Cardiac septum (tissue), 1 donor: ENCODE measurements at regions not wholly inside any gene's neighbourhood (a gene's known extent, or its start where the extent isn't known, plus 50 kb on each side); places are given as distances from the start of the nearest gene placed in this dataset.

ENCODE experiments used
- DNase-seq: peaks from one replicate; pipeline ENCODE4 v3.0.0-alpha.2; 2020; ENCODE audit warnings: low spot score
- intact Hi-C: fragments of 100-400 bp; cut with DNase I; formaldehyde crosslinking; loops from one replicate; pipeline ENCODE4 v1.14.0; 2022
- donor health status: DM: no; HTN: no; CAD: no.

GRCh38 chr2:5444168-5444567 lies 248.0 kb upstream of the SOX11 start:
- no peak for DNase-seq
- intact Hi-C loops = no loop called here

GRCh38 chr2:5444854-5445253 lies 247.3 kb upstream of the SOX11 start:
- no peak for DNase-seq
- intact Hi-C loops = no loop called here

- no peak for DNase-seq
- intact Hi-C loops = no loop called here
Measured at GRCh38 chr2:5449867-5450266, 242.3 kb upstream of the SOX11 start.

GRCh38 chr2:5453220-5454050 lies 238.7 kb upstream of the SOX11 start:
- intact Hi-C loops = no loop called here
- no peak for DNase-seq

GRCh38 chr2:5454051-5454390 lies 238.2 kb upstream of the SOX11 start:
- no peak for DNase-seq
- intact Hi-C loops = no loop called here

GRCh38 chr2:5459041-5459440 lies 233.1 kb upstream of the SOX11 start:
- no peak for DNase-seq
- intact Hi-C loops = no loop called here

- no peak for DNase-seq
- intact Hi-C loops = no loop called here
Measured at GRCh38 chr2:5464657-5465056, 227.5 kb upstream of the SOX11 start.

- intact Hi-C loops = no loop called here
- no peak for DNase-seq
Measured at GRCh38 chr2:5465859-5466258, 226.3 kb upstream of the SOX11 start.

GRCh38 chr2:5467178-5467905 lies 224.8 kb upstream of the SOX11 start:
- no peak for DNase-seq
- intact Hi-C loops = no loop called here

GRCh38 chr2:5472673-5473072 lies 219.5 kb upstream of the SOX11 start:
- intact Hi-C loops = no loop called here

GRCh38 chr2:5473635-5474034 lies 218.5 kb upstream of the SOX11 start:
- intact Hi-C loops = no loop called here
- DNase-seq = no peak

More at GRCh38 chr2:5472673-5473072, 219.5 kb upstream of the SOX11 start:
- DNase-seq = no peak

GRCh38 chr2:5474716-5475115 lies 217.5 kb upstream of the SOX11 start:
- no peak for DNase-seq
- intact Hi-C loops = no loop called here

- no peak for DNase-seq
Measured at GRCh38 chr2:5479265-5479928, 212.8 kb upstream of the SOX11 start.

GRCh38 chr2:5482929-5483331 lies 209.3 kb upstream of the SOX11 start:
- DNase-seq = no peak
- intact Hi-C loops = no loop called here

More at GRCh38 chr2:5479265-5479928, 212.8 kb upstream of the SOX11 start:
- intact Hi-C loops = no loop called here

GRCh38 chr2:5484868-5485267 lies 207.3 kb upstream of the SOX11 start:
- intact Hi-C loops = no loop called here
- DNase-seq = no peak

GRCh38 chr2:5491523-5491922 lies 200.7 kb upstream of the SOX11 start:
- intact Hi-C loops = no loop called here
- DNase-seq = no peak

- DNase-seq = no peak
Measured at GRCh38 chr2:5493256-5493655, 198.9 kb upstream of the SOX11 start.

GRCh38 chr2:5494212-5494611 lies 198.0 kb upstream of the SOX11 start:
- DNase-seq = no peak
- intact Hi-C loops = no loop called here

More at GRCh38 chr2:5493256-5493655, 198.9 kb upstream of the SOX11 start:
- intact Hi-C loops = no loop called here

- intact Hi-C loops = no loop called here
Measured at GRCh38 chr2:5495586-5495985, 196.6 kb upstream of the SOX11 start.

GRCh38 chr2:5497874-5498273 lies 194.3 kb upstream of the SOX11 start:
- intact Hi-C loops = no loop called here
- DNase-seq = no peak

More at GRCh38 chr2:5495586-5495985, 196.6 kb upstream of the SOX11 start:
- no peak for DNase-seq

GRCh38 chr2:5501807-5502206 lies 190.4 kb upstream of the SOX11 start:
- DNase-seq = no peak
- intact Hi-C loops = no loop called here
